ENCODE measurements at regions not wholly inside any gene's neighbourhood (a gene's known extent, or its start where the extent isn't known, plus 50 kb on each side); places are given as distances from the start of the nearest gene placed in this dataset.

- TF ChIP-seq EZH2phosphoT487 (IDR thresholded peaks at IDR 0.05; ENCODE audit: low read length) (no peak), CTCF (IDR thresholded peaks at IDR 0.05; ENCODE audit: low read length) (no peak), EZH2 (optimal IDR thresholded peaks at IDR 0.05; ENCODE audit: low read depth, low read length) (no peak)
These were observed 91.2 kb downstream of the SOX9 start for GRCh38 chr17:72212041-72212440.
